Epithelial cell of esophagus (primary cell): ENCODE measurements at regions not wholly inside any gene's neighbourhood (a gene's known extent, or its start where the extent isn't known, plus 50 kb on each side); places are given as distances from the start of the nearest gene placed in this dataset.

Experiments
- DNase-seq: peaks from one replicate; pipeline ENCODE4 v3.0.0; 2010; ENCODE audit warnings: low read depth
- H3K4me3 ChIP-seq: 2 replicates; pipeline ENCODE4 v1.5.1; 2011; ENCODE audit warnings: mild to moderate bottlenecking, low read length, control low read depth
- TF ChIP-seq, protein P1 (sequence below): IDR thresholded peaks from 2 replicates; pipeline ENCODE4 v1.5.1; 2011; ENCODE audit warnings: low read depth, mild to moderate bottlenecking, low read length, control low read depth, inconsistent platforms; ENCODE audit not compliant: insufficient read depth; ENCODE audit errors: missing control alignments

DNA sequence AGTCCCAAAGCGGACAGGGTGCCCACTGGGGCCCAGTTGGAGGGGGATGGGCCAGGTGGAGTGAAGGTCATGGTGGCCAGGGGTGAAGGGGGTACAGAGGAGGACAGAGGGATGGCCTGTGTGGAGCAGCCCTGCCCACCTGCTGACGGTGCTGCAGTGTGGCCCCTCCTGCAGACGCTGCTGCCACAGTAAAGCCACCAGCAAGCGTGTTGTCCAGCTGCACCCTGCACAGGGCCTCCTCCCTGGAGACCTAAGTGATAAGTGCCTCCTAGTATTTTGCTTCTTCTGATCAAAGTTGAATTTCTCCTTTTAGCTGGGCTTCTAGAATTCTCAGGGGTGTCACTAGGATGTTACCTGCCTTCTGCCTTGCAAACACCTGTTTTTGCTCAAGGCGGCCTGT is 299.3 kb upstream of the IRX4 start:
- TF ChIP-seq, protein P1, sequence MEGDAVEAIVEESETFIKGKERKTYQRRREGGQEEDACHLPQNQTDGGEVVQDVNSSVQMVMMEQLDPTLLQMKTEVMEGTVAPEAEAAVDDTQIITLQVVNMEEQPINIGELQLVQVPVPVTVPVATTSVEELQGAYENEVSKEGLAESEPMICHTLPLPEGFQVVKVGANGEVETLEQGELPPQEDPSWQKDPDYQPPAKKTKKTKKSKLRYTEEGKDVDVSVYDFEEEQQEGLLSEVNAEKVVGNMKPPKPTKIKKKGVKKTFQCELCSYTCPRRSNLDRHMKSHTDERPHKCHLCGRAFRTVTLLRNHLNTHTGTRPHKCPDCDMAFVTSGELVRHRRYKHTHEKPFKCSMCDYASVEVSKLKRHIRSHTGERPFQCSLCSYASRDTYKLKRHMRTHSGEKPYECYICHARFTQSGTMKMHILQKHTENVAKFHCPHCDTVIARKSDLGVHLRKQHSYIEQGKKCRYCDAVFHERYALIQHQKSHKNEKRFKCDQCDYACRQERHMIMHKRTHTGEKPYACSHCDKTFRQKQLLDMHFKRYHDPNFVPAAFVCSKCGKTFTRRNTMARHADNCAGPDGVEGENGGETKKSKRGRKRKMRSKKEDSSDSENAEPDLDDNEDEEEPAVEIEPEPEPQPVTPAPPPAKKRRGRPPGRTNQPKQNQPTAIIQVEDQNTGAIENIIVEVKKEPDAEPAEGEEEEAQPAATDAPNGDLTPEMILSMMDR = no peak
- H3K4me3 ChIP-seq = no peak overlapping the region
- DNase-seq = no peak

DNA sequence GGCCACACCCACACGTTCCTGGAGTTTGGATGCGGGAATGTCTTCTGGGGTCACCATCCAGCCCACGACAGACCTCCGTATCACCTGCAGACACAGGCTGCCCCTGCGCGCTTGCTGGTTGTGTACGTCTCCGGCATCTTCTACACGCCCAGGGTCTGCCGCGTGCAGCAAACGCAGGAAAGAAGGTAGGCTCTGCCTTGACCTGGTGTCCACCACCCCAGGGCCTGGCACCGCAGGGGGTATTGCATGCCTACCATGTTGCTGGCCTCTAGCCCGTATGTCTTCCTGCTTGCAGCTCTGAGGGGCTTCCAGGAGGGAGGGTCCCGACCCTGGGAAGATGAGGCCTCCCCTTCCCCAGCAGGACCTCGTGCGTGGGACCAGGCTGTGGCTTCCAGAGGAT is 298.8 kb upstream of the IRX4 start:
- no peak overlapping the region for H3K4me3 ChIP-seq
- TF ChIP-seq, protein P1 = no peak
- no peak for DNase-seq

DNA sequence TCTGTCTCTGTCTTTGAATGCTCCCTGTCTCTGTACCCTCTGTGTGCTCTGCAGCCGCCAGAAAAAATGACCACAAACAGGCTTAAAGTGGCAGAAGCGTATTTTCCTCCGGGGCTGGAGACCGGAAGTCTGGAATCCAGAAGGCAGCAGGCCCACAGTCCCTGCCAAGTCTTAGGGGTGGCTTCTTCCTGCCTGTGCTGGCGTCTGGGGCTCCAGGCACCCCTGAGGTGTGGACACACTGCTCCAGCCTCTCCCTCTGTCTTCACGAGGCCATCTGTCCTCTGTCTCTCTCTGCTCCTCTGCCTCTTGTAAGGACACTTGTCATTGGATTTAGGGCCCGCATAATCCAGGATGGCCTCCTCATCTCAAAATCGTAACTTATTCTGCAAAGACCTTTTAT is 298.4 kb upstream of the IRX4 start:
- DNase-seq = no peak
- TF ChIP-seq, protein P1 = no peak

DNA sequence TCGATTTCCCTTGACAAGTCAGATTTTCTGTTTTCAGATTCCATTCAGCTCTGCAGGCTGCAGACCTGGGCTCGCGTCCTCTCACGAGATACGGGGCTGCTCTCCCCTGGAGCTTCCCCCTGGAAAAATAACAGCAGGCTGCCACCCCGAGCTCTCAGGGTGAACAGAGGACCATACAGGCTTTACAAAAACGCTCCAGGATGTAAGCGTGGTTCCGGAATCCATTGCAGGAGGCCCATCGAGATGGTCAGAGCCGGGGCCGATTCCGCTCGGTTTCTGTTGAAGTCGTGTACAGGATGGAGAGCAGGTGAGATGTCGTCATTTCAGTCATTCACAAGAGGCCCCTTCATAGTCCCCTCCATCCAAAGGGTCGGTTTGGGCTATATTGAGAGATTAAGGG is 297.7 kb upstream of the IRX4 start:
- TF ChIP-seq, protein P1 = no peak
- no peak for DNase-seq
- no peak overlapping the region for H3K4me3 ChIP-seq

More for the DNA sequence above, 298.4 kb upstream of the IRX4 start:
- H3K4me3 ChIP-seq = no peak overlapping the region

DNA sequence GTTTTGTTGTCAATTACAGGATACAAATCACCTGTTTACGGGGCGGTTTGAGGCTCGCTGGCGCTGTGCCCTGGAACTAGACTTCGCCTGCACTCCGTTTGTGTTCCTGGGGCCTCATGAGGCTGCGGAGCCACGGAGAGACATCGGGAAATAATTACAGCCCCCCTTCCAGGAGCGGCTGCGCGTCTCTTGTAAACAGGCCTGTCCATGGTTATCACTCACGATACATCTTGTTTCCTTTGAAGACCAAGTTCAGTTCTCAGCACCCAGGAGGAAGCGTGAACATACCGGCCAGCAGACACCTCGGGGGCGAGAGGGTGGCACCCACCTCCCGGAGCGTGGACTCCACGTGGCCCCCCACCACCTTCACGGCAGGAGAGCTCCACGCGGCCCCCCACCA is 297.1 kb upstream of the IRX4 start:
- no peak overlapping the region for H3K4me3 ChIP-seq
- TF ChIP-seq, protein P1 = no peak
- no peak for DNase-seq

DNA sequence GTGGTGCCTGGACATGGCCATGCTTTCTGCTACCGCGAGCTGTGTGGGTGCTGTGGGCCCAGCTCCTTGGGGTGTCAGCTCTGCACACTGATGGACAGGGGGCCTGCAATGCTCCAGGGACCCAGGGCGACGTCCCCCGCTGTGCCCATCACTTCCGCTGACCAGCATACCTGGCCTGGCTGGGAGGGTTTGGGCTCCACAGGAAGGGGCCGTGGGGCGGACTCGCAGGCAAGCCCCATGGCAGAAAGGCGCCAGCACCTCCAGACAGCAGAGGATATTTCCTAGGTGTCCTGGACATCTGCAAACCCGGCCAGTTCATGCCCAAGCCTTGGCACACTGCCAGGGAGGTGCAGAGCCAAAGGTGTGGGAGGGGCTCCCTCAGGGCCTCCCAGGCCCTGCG is 295.8 kb upstream of the IRX4 start:
- no peak for DNase-seq
- no peak overlapping the region for H3K4me3 ChIP-seq
- TF ChIP-seq, protein P1 = no peak

DNA sequence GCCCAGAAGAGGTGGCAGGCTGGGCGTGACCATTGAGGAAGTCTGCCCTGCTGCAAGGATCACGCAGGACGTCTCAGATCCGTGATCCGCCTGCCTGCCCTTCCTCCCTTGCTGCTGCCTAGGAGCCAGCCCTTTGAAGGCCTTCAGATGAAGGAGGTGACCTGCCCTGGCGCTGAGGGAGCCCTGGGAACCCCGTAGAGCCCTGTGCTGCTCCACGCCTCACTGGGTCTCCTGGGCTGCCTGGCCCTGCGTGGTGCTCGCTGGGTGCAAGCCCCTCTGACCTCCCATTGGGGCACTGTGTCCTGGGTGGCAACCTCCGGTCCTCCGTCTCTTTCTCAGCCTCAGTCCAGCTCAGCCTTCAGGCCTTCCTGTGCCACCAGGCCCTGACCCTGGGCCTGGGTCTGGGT is 295.3 kb upstream of the IRX4 start:
- no peak overlapping the region for H3K4me3 ChIP-seq
- DNase-seq = no peak
- TF ChIP-seq, protein P1 = no peak
